HG02763 (cell line): ENCODE measurements at regions not wholly inside any gene's neighbourhood (a gene's known extent, or its start where the extent isn't known, plus 50 kb on each side); places are given as distances from the start of the nearest gene placed in this dataset.
"Not testable (repeated sequence)": the region's sequence is repeated elsewhere in the genome, so short reads cannot be mapped to it uniquely, and the experiment has no call there.

ENCODE experiments used
- ATAC-seq: cut with Tn5 transposase; IDR thresholded peaks from one replicate; pipeline ENCODE4 v1.9.1; 2021; ENCODE audit warnings: mild to moderate bottlenecking, moderate library complexity; ENCODE audit not compliant: unreplicated experiment

- no peak for ATAC-seq
These were observed 1081.4 kb upstream of the NRXN1 start for GRCh38 chr2:52113338-52113737.

- ATAC-seq, result no peak
These were observed 1080.2 kb upstream of the NRXN1 start for GRCh38 chr2:52112141-52112540.

GRCh38 chr2:52107124-52107523 lies 1075.2 kb upstream of the NRXN1 start:
- ATAC-seq, result no peak

- no peak for ATAC-seq
These were observed 1065.1 kb upstream of the NRXN1 start for GRCh38 chr2:52097071-52097470.

GRCh38 chr2:52084759-52085158 lies 1052.8 kb upstream of the NRXN1 start:
- ATAC-seq, result no peak

GRCh38 chr2:52083214-52083613 lies 1051.3 kb upstream of the NRXN1 start:
- ATAC-seq, result no peak

GRCh38 chr2:52082646-52083045 lies 1050.7 kb upstream of the NRXN1 start:
- ATAC-seq, result no peak

- ATAC-seq, result no peak
These were observed 1047.7 kb upstream of the NRXN1 start for GRCh38 chr2:52079602-52080001.

- ATAC-seq, result no peak
These were observed 1045.2 kb upstream of the NRXN1 start for GRCh38 chr2:52077159-52077558.

GRCh38 chr2:52074130-52074719 lies 1042.3 kb upstream of the NRXN1 start:
- no peak for ATAC-seq

GRCh38 chr2:52072949-52073348 lies 1041.0 kb upstream of the NRXN1 start:
- no peak for ATAC-seq

- no peak for ATAC-seq
These were observed 1038.7 kb upstream of the NRXN1 start for GRCh38 chr2:52070665-52071064.

GRCh38 chr2:52064234-52064633 lies 1032.3 kb upstream of the NRXN1 start:
- no peak for ATAC-seq

GRCh38 chr2:52054824-52055223 lies 1022.9 kb upstream of the NRXN1 start:
- ATAC-seq, result no peak

- ATAC-seq, result no peak
These were observed 1004.9 kb upstream of the NRXN1 start for GRCh38 chr2:52036853-52037252.

- ATAC-seq, result no peak
These were observed 1004.1 kb upstream of the NRXN1 start for GRCh38 chr2:52036024-52036423.

GRCh38 chr2:52035391-52035790 lies 1003.5 kb upstream of the NRXN1 start:
- ATAC-seq, result no peak

- ATAC-seq, result no peak
These were observed 1002.8 kb upstream of the NRXN1 start for GRCh38 chr2:52034706-52035105.

- ATAC-seq, result no peak
These were observed 990.1 kb upstream of the NRXN1 start for GRCh38 chr2:52022006-52022405.

- ATAC-seq, result no peak
These were observed 985.8 kb upstream of the NRXN1 start for GRCh38 chr2:52017646-52018235.

GRCh38 chr2:52006821-52007366 lies 975.0 kb upstream of the NRXN1 start:
- ATAC-seq, result not testable (repeated sequence)

GRCh38 chr2:52000151-52000855 lies 968.4 kb upstream of the NRXN1 start:
- ATAC-seq, result no peak
